IMR-90 (cell line): ENCODE measurements at regions not wholly inside any gene's neighbourhood (a gene's known extent, or its start where the extent isn't known, plus 50 kb on each side); places are given as distances from the start of the nearest gene placed in this dataset.

Source experiments
- ATAC-seq: fragments of 200-7000 bp; cut with Tn5 transposase; 2 replicates; pipeline ENCODE4 v1.9.1; 2020; ENCODE audit warnings: low read depth, mild to moderate bottlenecking, moderate library complexity
- BruUV-seq: library from RNA; stranded (reverse); fragments of 400-500 nt; replicated peaks from 2 replicates; lab custom pipeline; 2021; lab: Mats Ljungman, UMichigan
- CTCF ChIA-PET: fragments of 300-600 bp; formaldehyde crosslinking; extraction: SDS; loops from one replicate; lab custom pipeline; 2021; ENCODE audit warnings: antibody characterized with exemption; lab: Yijun Ruan, JAX
- POLR2A ChIA-PET: fragments of 300-600 bp; sonication (Branson Sonifier 250); formaldehyde crosslinking; loops from one replicate; lab custom pipeline; 2022; ENCODE audit warnings: antibody characterized with exemption; ENCODE audit not compliant: unreplicated experiment; lab: Charles Lee
- DNase-seq: peaks from one replicate; pipeline ENCODE4 v3.0.0; 2013
- H2AFZ ChIP-seq: replicated peaks from 2 replicates; pipeline ENCODE3; 2013; ENCODE audit warnings: low read length, mild to moderate bottlenecking; ENCODE audit not compliant: poor library complexity
- H2AK5ac ChIP-seq: 2 replicates; pipeline ENCODE4 v1.6.1; 2013; ENCODE audit warnings: low read depth, low read length, inconsistent platforms
- H2AK9ac ChIP-seq: replicated peaks from 2 replicates; pipeline ENCODE3; 2013; ENCODE audit warnings: mild to moderate bottlenecking, low read depth, low read length, moderate library complexity; ENCODE audit not compliant: poor library complexity
- H2BK120ac ChIP-seq: 2 replicates; pipeline ENCODE4 v1.6.1; 2013; ENCODE audit warnings: low read depth, low read length, inconsistent platforms
- H2BK15ac ChIP-seq: 3 replicates; pipeline ENCODE4 v1.6.1; 2013; ENCODE audit warnings: low read depth, low read length, inconsistent platforms
- H2BK20ac ChIP-seq: 2 replicates; pipeline ENCODE4 v1.6.1; 2013; ENCODE audit warnings: low read depth, mild to moderate bottlenecking, inconsistent platforms, low read length, moderate library complexity
- H2BK5ac ChIP-seq: 2 replicates; pipeline ENCODE4 v1.6.1; 2013; ENCODE audit warnings: mild to moderate bottlenecking, low read depth, low read length, inconsistent platforms; ENCODE audit not compliant: poor library complexity, severe bottlenecking
- H3K14ac ChIP-seq: replicated peaks from 2 replicates; pipeline ENCODE4 v1.6.1; 2013; ENCODE audit warnings: low read depth, low read length, inconsistent platforms
- H3K18ac ChIP-seq: 2 replicates; pipeline ENCODE4 v1.6.1; 2013; ENCODE audit warnings: low read depth, low read length, control low read depth
- H3K23ac ChIP-seq: 2 replicates; pipeline ENCODE4 v1.6.1; 2013; ENCODE audit warnings: low read depth, low read length, inconsistent platforms
- H3K27ac ChIP-seq: 2 replicates; pipeline ENCODE4 v1.5.1; 2013; ENCODE audit warnings: mild to moderate bottlenecking, control low read depth, low read length; ENCODE audit not compliant: insufficient read depth
- H3K27me3 ChIP-seq: 2 replicates; pipeline ENCODE4 v1.6.1; 2013; ENCODE audit warnings: low read length; ENCODE audit not compliant: control insufficient read depth, insufficient read depth
- H3K36me3 ChIP-seq: 2 replicates; pipeline ENCODE4 v1.6.1; 2013; ENCODE audit warnings: low read length, mixed read lengths; ENCODE audit not compliant: control insufficient read depth, insufficient read depth
- H3K4ac ChIP-seq: 2 replicates; pipeline ENCODE4 v1.6.1; 2013; ENCODE audit warnings: low read depth, low read length, inconsistent platforms
- H3K4me1 ChIP-seq: 2 replicates; pipeline ENCODE4 v1.6.1; 2013; ENCODE audit warnings: low read length, mixed read lengths; ENCODE audit not compliant: control insufficient read depth, insufficient read depth
- H3K4me2 ChIP-seq: 2 replicates; pipeline ENCODE4 v1.6.1; 2013; ENCODE audit warnings: low read depth, mild to moderate bottlenecking, control low read depth, low read length, moderate library complexity
- H3K4me3 ChIP-seq: 2 replicates; pipeline ENCODE4 v1.5.1; 2013; ENCODE audit warnings: low read depth, mild to moderate bottlenecking, control low read depth, low read length, moderate library complexity; ENCODE audit not compliant: insufficient read depth
- H3K56ac ChIP-seq: 2 replicates; pipeline ENCODE4 v1.6.1; 2013; ENCODE audit warnings: low read length, inconsistent platforms; ENCODE audit not compliant: insufficient read depth; ENCODE audit errors: extremely low read depth
- H3K79me1 ChIP-seq, 2 experiments: 2 replicates each; pipeline ENCODE4 v1.6.1; 2013; ENCODE audit warnings: low read length in 2 of 2, inconsistent platforms in 1 of 2, low read depth in 1 of 2
- H3K9ac ChIP-seq: 2 replicates; pipeline ENCODE4 v1.6.1; 2013; ENCODE audit warnings: low read depth, low read length, control low read depth
- H3K9me1 ChIP-seq: 2 replicates; pipeline ENCODE4 v1.6.1; 2013; ENCODE audit warnings: low read length, inconsistent platforms; ENCODE audit not compliant: insufficient read depth
- H3K9me3 ChIP-seq: 2 replicates; pipeline ENCODE4 v1.6.1; 2013; ENCODE audit warnings: low read length; ENCODE audit not compliant: control insufficient read depth, insufficient read depth
- H4K20me1 ChIP-seq: 2 replicates; pipeline ENCODE4 v1.6.1; 2013; ENCODE audit warnings: low read length, inconsistent platforms; ENCODE audit not compliant: insufficient read depth
- H4K5ac ChIP-seq: 2 replicates; pipeline ENCODE4 v1.6.1; 2013; ENCODE audit warnings: mild to moderate bottlenecking, low read depth, low read length, control low read depth
- H4K8ac ChIP-seq, 2 experiments: 2 replicates each; pipeline ENCODE4 v1.6.1; 2013; ENCODE audit warnings: low read depth in 2 of 2, low read length in 2 of 2, control low read depth in 1 of 2, inconsistent platforms in 1 of 2
- H4K91ac ChIP-seq: 2 replicates; pipeline ENCODE4 v1.6.1; 2013; ENCODE audit warnings: low read depth, low read length, inconsistent platforms; ENCODE audit not compliant: insufficient read depth
- BHLHE40 ChIP-seq: fragments of 150-350 bp; IDR thresholded peaks from 2 replicates; pipeline ENCODE4 v1.6.1; 2016; ENCODE audit warnings: mild to moderate bottlenecking, low read depth, low read length
- CEBPB ChIP-seq: IDR thresholded peaks from 2 replicates; pipeline ENCODE4 v1.6.1; 2012; ENCODE audit warnings: low read depth, low read length, improper control_type of control experiment
- CHD1 ChIP-seq: IDR thresholded peaks from 2 replicates; pipeline ENCODE4 v1.6.1; 2012; ENCODE audit warnings: low read depth, low read length, improper control_type of control experiment
- ELK1 ChIP-seq: fragments of 150-350 bp; IDR thresholded peaks from 2 replicates; pipeline ENCODE4 v1.6.1; 2016; ENCODE audit warnings: low read depth, mild to moderate bottlenecking, low read length, moderate library complexity, borderline replicate concordance
- FOS ChIP-seq: fragments of 150-350 bp; IDR thresholded peaks from 2 replicates; pipeline ENCODE4 v1.6.1; 2016; ENCODE audit warnings: low read depth, low read length
- MAFK ChIP-seq: IDR thresholded peaks from 2 replicates; pipeline ENCODE4 v1.6.1; 2012; ENCODE audit warnings: low read depth, low read length, improper control_type of control experiment
- MAZ ChIP-seq: IDR thresholded peaks from 2 replicates; pipeline ENCODE4 v1.6.1; 2012; ENCODE audit warnings: low read depth, mild to moderate bottlenecking, low read length, improper control_type of control experiment, moderate library complexity, borderline replicate concordance
- NFE2L2 ChIP-seq: fragments of 150-350 bp; IDR thresholded peaks from 2 replicates; pipeline ENCODE4 v1.6.1; 2016; ENCODE audit warnings: low read depth, mild to moderate bottlenecking, low read length
- POLR2A ChIP-seq: IDR thresholded peaks from 2 replicates; pipeline ENCODE4 v1.6.1; 2012; ENCODE audit warnings: mild to moderate bottlenecking, low read depth, low read length
- RAD21 ChIP-seq: IDR thresholded peaks from 2 replicates; pipeline ENCODE4 v1.6.1; 2012; ENCODE audit warnings: low read length, improper control_type of control experiment
- RFX5 ChIP-seq: IDR thresholded peaks from 2 replicates; pipeline ENCODE4 v1.8.0; 2012; ENCODE audit warnings: low read depth, mild to moderate bottlenecking, low read length, moderate library complexity
- USF2 ChIP-seq: fragments of 150-350 bp; IDR thresholded peaks from 2 replicates; pipeline ENCODE4 v1.6.1; 2017; ENCODE audit warnings: mild to moderate bottlenecking, antibody characterized with exemption, low read length, low read depth
- WGBS, 2 experiments: methylation state at CpG; one replicate each; pipeline versions ENCODE4 v1.1.5 to v1.1.7; 2013; ENCODE audit warnings: missing lambda C conversion rate in 2 of 2; ENCODE audit not compliant: insufficient read length in 1 of 2; ENCODE audit errors: extremely low coverage in 2 of 2; 5-methylcytosine and 5-hydroxymethylcytosine counted together
- dilution Hi-C: fragments of 300-500 bp; cut with HindIII; formaldehyde crosslinking; loops from one replicate; pipeline ENCODE4 v1.14.3; 2018; ENCODE audit warnings: low sequenced_read_pairs; ENCODE audit not compliant: unreplicated experiment
- in situ Hi-C: fragments of 300-500 bp; cut with MboI; formaldehyde crosslinking; loops from 3 replicates; pipeline ENCODE4 v1.14.3; 2019; ENCODE audit warnings: low sequenced_read_pairs, inconsistent platforms, mixed read lengths
- intact Hi-C: fragments of 100-400 bp; cut with micrococcal nuclease; formaldehyde crosslinking; loops from 2 replicates; pipeline ENCODE4 v1.10.0; 2022

DNA sequence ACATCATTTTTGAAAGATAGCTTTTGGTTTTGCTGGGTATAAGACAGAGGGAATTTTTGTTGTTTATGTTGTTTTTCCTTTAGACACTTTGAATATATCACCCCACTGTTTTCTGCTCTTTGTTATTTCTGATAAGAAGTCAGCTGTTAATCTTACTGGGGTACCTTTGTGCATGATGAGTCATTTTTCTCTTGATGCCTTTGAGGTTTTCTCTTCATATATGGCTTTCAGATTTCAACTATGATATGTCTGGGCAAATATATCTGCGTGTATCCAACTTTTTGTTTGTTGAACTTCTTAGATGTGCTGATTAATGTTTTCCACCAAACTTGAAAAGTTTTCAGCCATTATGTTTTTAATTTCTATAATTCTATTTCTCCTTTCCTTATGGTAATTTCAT is 208.6 kb upstream of the TMEM72 start:
- Histone ChIP-seq H3K4me3 (no peak overlapping the region), H2BK120ac (no peak overlapping the region), H4K91ac (no peak overlapping the region), H3K23ac (no peak overlapping the region), H2AK9ac (no peak overlapping the region), H4K20me1 (no peaks in the 10 kb centered on the region), H3K36me3 (no peaks in the 10 kb centered on the region), H2AFZ (no peak overlapping the region), H3K4me1 (peaks cover 8% of the 10 kb centered on the region), H3K18ac (no peak overlapping the region), H3K56ac (no peak overlapping the region), H3K9me3 (peaks cover 3% of the 10 kb centered on the region), H2BK20ac (0 out of 2 replicates have a peak overlapping the region, but pooled peaks have one; percentile 38), H3K27ac (no peak overlapping the region), H3K79me1 (no peaks in the 10 kb centered on the region), H3K9ac (no peak overlapping the region), H4K8ac (no peak overlapping the region), H3K4ac (no peak overlapping the region), H4K5ac (no peak overlapping the region), H3K9me1 (peaks cover 7% of the 10 kb centered on the region; the same call in 1 of the 2 replicates), H3K27me3 (no peaks in the 10 kb centered on the region), H2AK5ac (no peak overlapping the region), H3K14ac (no peak overlapping the region), H3K4me2 (no peak overlapping the region), H2BK5ac (no peak overlapping the region), H2BK15ac (no peak overlapping the region)
- no peak for DNase-seq
- TF ChIP-seq ELK1 (no peak), POLR2A (no peak), CEBPB (no peak), NFE2L2 (no peak), RAD21 (no peak), RFX5 (no peak), MAFK (no peak), BHLHE40 (no peak), FOS (no peak), CHD1 (no peak), MAZ (no peak), USF2 (no peak)
- in situ Hi-C loops, result no loop called here
- BruUV-seq, result no TSS peak
- CTCF ChIA-PET, result no interaction called here
- POLR2A ChIA-PET, result no interaction called here
- no CpG with 5 or more reads among the region's 1 CpG for WGBS, 2 experiments
- no peak for ATAC-seq
- dilution Hi-C loops, result no loop called here
- intact Hi-C loops, result no loop called here
